GM20000 (cell line): ENCODE measurements at regions not wholly inside any gene's neighbourhood (a gene's known extent, or its start where the extent isn't known, plus 50 kb on each side); places are given as distances from the start of the nearest gene placed in this dataset.

Source experiments
- DNase-seq: peaks from one replicate; pipeline ENCODE4 v3.0.0; 2012; ENCODE audit warnings: low spot score
- TF ChIP-seq, protein P1 (sequence below): IDR thresholded peaks from 2 replicates; pipeline ENCODE4 v1.5.1; 2012; ENCODE audit warnings: mild to moderate bottlenecking, control low read depth; ENCODE audit errors: extremely low read depth, missing control alignments

GRCh38 chr2:196549052-196549451 is 90.5 kb upstream of the CCDC150 start:
- TF ChIP-seq, protein P1, sequence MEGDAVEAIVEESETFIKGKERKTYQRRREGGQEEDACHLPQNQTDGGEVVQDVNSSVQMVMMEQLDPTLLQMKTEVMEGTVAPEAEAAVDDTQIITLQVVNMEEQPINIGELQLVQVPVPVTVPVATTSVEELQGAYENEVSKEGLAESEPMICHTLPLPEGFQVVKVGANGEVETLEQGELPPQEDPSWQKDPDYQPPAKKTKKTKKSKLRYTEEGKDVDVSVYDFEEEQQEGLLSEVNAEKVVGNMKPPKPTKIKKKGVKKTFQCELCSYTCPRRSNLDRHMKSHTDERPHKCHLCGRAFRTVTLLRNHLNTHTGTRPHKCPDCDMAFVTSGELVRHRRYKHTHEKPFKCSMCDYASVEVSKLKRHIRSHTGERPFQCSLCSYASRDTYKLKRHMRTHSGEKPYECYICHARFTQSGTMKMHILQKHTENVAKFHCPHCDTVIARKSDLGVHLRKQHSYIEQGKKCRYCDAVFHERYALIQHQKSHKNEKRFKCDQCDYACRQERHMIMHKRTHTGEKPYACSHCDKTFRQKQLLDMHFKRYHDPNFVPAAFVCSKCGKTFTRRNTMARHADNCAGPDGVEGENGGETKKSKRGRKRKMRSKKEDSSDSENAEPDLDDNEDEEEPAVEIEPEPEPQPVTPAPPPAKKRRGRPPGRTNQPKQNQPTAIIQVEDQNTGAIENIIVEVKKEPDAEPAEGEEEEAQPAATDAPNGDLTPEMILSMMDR, result no peak
- no peak for DNase-seq

- DNase-seq, result no peak
- TF ChIP-seq, protein P1, result no peak
These were observed 88.5 kb upstream of the CCDC150 start for GRCh38 chr2:196551014-196551413.

- TF ChIP-seq, protein P1, result no peak
- DNase-seq, result no peak
These were observed 84.4 kb upstream of the CCDC150 start for GRCh38 chr2:196555161-196555560.

GRCh38 chr2:196555726-196556125 is 83.8 kb upstream of the CCDC150 start:
- TF ChIP-seq, protein P1, result no peak
- DNase-seq, result no peak

GRCh38 chr2:196558497-196558896 is 81.0 kb upstream of the CCDC150 start:
- TF ChIP-seq, protein P1, result no peak
- no peak for DNase-seq

DNA sequence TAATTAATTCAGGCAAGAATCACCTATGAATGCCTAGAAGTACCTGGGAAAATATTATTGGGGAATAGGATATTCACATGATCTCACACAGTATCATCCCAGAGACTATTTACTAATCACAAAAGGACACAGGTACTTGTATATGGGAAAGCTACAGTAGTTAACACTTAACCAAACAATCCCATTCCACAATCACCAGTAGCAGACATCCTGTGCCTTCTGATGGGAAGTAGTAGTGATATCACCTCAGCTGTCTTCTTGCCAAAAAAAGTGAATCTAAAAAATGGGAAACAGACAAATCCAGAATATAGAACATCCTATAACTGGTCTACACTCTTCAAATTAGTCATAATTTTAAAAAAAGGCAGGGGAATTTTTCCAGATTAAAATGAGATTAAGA is 75.6 kb upstream of the CCDC150 start:
- DNase-seq, result no peak
- TF ChIP-seq, protein P1, result no peak

DNA sequence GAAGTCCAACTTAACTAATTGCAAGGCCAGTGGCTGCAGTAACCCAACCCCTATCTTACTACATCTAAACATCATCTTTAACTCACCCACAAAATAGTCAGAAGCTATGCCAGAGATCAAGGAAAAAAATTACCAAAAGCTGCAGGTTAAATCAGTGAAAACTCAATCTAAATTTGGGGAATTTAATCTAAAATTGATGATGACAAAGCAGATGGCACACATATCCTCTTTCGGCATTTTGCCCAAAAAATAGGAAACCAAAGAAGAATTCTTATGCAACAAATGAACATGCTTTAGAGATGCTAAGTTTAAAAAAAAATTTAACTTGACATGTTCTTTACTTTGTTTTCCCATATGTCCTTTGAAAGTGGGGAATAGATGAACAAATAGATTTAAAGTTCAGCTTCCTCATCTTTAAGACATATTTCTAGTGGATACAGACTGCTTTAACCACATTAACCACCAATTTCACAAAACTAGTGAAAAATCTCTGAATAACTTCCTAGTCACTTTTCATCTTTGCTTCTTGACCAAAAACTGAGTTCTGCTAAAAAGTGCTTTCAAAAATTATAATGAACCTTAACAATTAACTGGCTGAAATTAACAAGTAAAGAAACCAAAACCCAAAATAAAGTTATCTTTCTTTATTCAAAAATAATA is 74.3 kb upstream of the CCDC150 start:
- TF ChIP-seq, protein P1, result no peak
- DNase-seq, result no peak
